A673 (cell line): ENCODE measurements at regions not wholly inside any gene's neighbourhood (a gene's known extent, or its start where the extent isn't known, plus 50 kb on each side); places are given as distances from the start of the nearest gene placed in this dataset.

Experiments
- EZH2 ChIP-seq: fragments of 200-600 bp; sonication (generic); IDR thresholded peaks from 2 replicates; pipeline ENCODE4 v1.6.1; 2017; ENCODE audit warnings: borderline replicate concordance, low read depth, mild to moderate bottlenecking, mixed read lengths, antibody characterized with exemption, low read length; ENCODE audit not compliant: poor library complexity, severe bottlenecking
- TF ChIP-seq, protein P1 (sequence below): fragments of 300-800, 200-600 bp; sonication (generic); conservative IDR thresholded peaks from 2 replicates; pipeline ENCODE4 v1.5.1; 2017; ENCODE audit warnings: low read depth, mild to moderate bottlenecking, antibody characterized with exemption, low read length, moderate library complexity, mixed read lengths

DNA sequence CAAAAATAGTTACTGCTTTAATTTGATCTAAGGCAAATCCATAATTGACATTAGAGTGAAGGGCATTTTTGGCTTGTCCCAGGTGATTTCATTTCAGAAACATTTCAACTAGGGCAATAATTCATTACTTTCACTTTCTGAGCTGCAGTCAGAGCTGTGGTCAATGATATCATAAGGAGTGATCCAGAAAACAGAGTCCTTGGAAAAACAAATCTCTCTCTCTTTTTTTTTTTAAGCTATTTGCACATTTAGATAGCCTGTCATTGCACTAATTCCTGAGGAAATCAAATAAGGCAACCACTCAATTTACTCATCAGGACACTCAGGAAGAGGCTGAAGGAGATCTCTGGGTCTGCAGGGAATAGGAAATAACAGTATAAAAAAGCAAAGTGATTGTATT, 269.5 kb upstream of the LRRC3B start:
- TF ChIP-seq, protein P1, sequence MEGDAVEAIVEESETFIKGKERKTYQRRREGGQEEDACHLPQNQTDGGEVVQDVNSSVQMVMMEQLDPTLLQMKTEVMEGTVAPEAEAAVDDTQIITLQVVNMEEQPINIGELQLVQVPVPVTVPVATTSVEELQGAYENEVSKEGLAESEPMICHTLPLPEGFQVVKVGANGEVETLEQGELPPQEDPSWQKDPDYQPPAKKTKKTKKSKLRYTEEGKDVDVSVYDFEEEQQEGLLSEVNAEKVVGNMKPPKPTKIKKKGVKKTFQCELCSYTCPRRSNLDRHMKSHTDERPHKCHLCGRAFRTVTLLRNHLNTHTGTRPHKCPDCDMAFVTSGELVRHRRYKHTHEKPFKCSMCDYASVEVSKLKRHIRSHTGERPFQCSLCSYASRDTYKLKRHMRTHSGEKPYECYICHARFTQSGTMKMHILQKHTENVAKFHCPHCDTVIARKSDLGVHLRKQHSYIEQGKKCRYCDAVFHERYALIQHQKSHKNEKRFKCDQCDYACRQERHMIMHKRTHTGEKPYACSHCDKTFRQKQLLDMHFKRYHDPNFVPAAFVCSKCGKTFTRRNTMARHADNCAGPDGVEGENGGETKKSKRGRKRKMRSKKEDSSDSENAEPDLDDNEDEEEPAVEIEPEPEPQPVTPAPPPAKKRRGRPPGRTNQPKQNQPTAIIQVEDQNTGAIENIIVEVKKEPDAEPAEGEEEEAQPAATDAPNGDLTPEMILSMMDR: no peak
- no peak for TF ChIP-seq EZH2
